ENCODE measurements at regions not wholly inside any gene's neighbourhood (a gene's known extent, or its start where the extent isn't known, plus 50 kb on each side); places are given as distances from the start of the nearest gene placed in this dataset.

GRCh38 chr20:11852189-11852588, 65.5 kb upstream of the BTBD3 start:
- Histone ChIP-seq H3K27ac (no peak overlapping the region), H3K36me3 (replicated peaks) (no peaks in the 10 kb centered on the region), H3K4me3 (ENCODE audit: low read depth, low read length) (no peak overlapping the region), H3K27me3 (replicated peaks) (no peaks in the 10 kb centered on the region)
- TF ChIP-seq CTCF (IDR thresholded peaks at IDR 0.05; ENCODE audit: low read depth, low read length, missing control alignments): no peak
- no peak for DNase-seq
- in situ Hi-C loops (cut with HindIII; ENCODE audit: low pct_ligation_motif_present, low sequenced_read_pairs): no loop called here

GRCh38 chr20:11852811-11853210, 64.9 kb upstream of the BTBD3 start:
- DNase-seq: peak; percentile 28

GRCh38 chr20:11853359-11853758, 64.3 kb upstream of the BTBD3 start:
- Histone ChIP-seq H3K4me3 (ENCODE audit: low read depth, low read length) (no peak overlapping the region), H3K27ac (no peak overlapping the region), H3K36me3 (replicated peaks) (no peaks in the 10 kb centered on the region), H3K27me3 (replicated peaks) (no peaks in the 10 kb centered on the region)
- DNase-seq: no peak
- no peak for TF ChIP-seq CTCF (IDR thresholded peaks at IDR 0.05; ENCODE audit: low read depth, low read length, missing control alignments)
- in situ Hi-C loops (cut with HindIII; ENCODE audit: low pct_ligation_motif_present, low sequenced_read_pairs): no loop called here

More at GRCh38 chr20:11852811-11853210, 64.9 kb upstream of the BTBD3 start:
- Histone ChIP-seq H3K36me3 (replicated peaks) (no peaks in the 10 kb centered on the region), H3K4me3 (ENCODE audit: low read depth, low read length) (no peak overlapping the region), H3K27me3 (replicated peaks) (no peaks in the 10 kb centered on the region), H3K27ac (no peak overlapping the region)
- no peak for TF ChIP-seq CTCF (IDR thresholded peaks at IDR 0.05; ENCODE audit: low read depth, low read length, missing control alignments)
- in situ Hi-C loops (cut with HindIII; ENCODE audit: low pct_ligation_motif_present, low sequenced_read_pairs): no loop called here

- TF ChIP-seq CTCF (IDR thresholded peaks at IDR 0.05; ENCODE audit: low read depth, low read length, missing control alignments): no peak
- no peak for DNase-seq
- in situ Hi-C loops (cut with HindIII; ENCODE audit: low pct_ligation_motif_present, low sequenced_read_pairs): no loop called here
Observed at GRCh38 chr20:11861479-11861878, 56.2 kb upstream of the BTBD3 start.

GRCh38 chr20:11867291-11867919, 50.3 kb upstream of the BTBD3 start:
- TF ChIP-seq CTCF (IDR thresholded peaks at IDR 0.05; ENCODE audit: low read depth, low read length, missing control alignments): no peak
- Histone ChIP-seq H3K27ac (no peak overlapping the region), H3K4me3 (ENCODE audit: low read depth, low read length) (no peak overlapping the region), H3K27me3 (replicated peaks) (no peaks in the 10 kb centered on the region), H3K36me3 (replicated peaks) (no peaks in the 10 kb centered on the region)
- in situ Hi-C loops (cut with HindIII; ENCODE audit: low pct_ligation_motif_present, low sequenced_read_pairs): no loop called here
- DNase-seq: no peak

More at GRCh38 chr20:11861479-11861878, 56.2 kb upstream of the BTBD3 start:
- no peak overlapping the region for H3K27ac ChIP-seq
- H3K27me3 ChIP-seq (replicated peaks): no peaks in the 10 kb centered on the region
- H3K4me3 ChIP-seq (ENCODE audit: low read depth, low read length): no peak overlapping the region
- H3K36me3 ChIP-seq (replicated peaks): no peaks in the 10 kb centered on the region
